Thymus (tissue), 11 donors: ENCODE measurements at regions not wholly inside any gene's neighbourhood (a gene's known extent, or its start where the extent isn't known, plus 50 kb on each side); places are given as distances from the start of the nearest gene placed in this dataset.
"Not testable (repeated sequence)": the region's sequence is repeated elsewhere in the genome, so short reads cannot be mapped to it uniquely, and the experiment has no call there.

ENCODE experiments used
- DNase-seq, 9 donors: peaks; one replicate each; pipeline ENCODE4 v3.0.0-alpha.2; 2013; ENCODE audit warnings: low spot score in 9 of 9, low read depth in 6 of 9, missing footprints in 1 of 9
- H3K27ac ChIP-seq, 2 donors: one replicate each; pipeline ENCODE4 v1.5.1; 2013; ENCODE audit warnings: control low read depth in 1 of 2, low read depth in 1 of 2, low read length in 1 of 2, mild to moderate bottlenecking in 1 of 2, moderate library complexity in 1 of 2
- H3K27me3 ChIP-seq, 2 donors: one replicate each; pipeline ENCODE4 v1.5.1; 2013; ENCODE audit warnings: low read length in 1 of 2; ENCODE audit not compliant: control insufficient read depth in 2 of 2, insufficient read depth in 1 of 2
- H3K36me3 ChIP-seq, 2 donors: one replicate each; pipeline ENCODE4 v1.5.1; 2013; ENCODE audit warnings: low read length in 1 of 2, mild to moderate bottlenecking in 1 of 2, moderate library complexity in 1 of 2; ENCODE audit not compliant: control insufficient read depth in 2 of 2, insufficient read depth in 2 of 2
- H3K4me1 ChIP-seq, 2 donors: one replicate each; pipeline ENCODE4 v1.5.1; 2013; ENCODE audit warnings: low read length in 2 of 2; ENCODE audit not compliant: control insufficient read depth in 2 of 2, insufficient read depth in 2 of 2
- H3K4me3 ChIP-seq, 2 donors: one replicate each; pipeline ENCODE4 v1.5.1; 2013; ENCODE audit warnings: low read length in 2 of 2, control low read depth in 1 of 2, mild to moderate bottlenecking in 1 of 2
- H3K9me3 ChIP-seq, 2 donors: one replicate each; pipeline ENCODE4 v1.5.1; 2013; ENCODE audit warnings: low read length in 1 of 2, mild to moderate bottlenecking in 1 of 2; ENCODE audit not compliant: control insufficient read depth in 2 of 2, insufficient read depth in 1 of 2
- WGBS: extraction: QIAGEN DNeasy Blood & Tissue Kit; methylation state at CpG from one replicate; pipeline ENCODE4 v1.1.7; 2013; 5-methylcytosine and 5-hydroxymethylcytosine counted together
- donor health status: healthy.

- no peaks in the 10 kb centered on the region for H3K36me3 ChIP-seq
- WGBS: 99% methylated on average over 3 of the region's 3 CpGs
- H3K27ac ChIP-seq: no peak overlapping the region
- no peak for DNase-seq
- H3K27me3 ChIP-seq: no peaks in the 10 kb centered on the region
- no peak overlapping the region for H3K4me3 ChIP-seq
- H3K9me3 ChIP-seq: peaks cover 0 to 4% of the 10 kb centered on the region in 2 donors
- H3K4me1 ChIP-seq: no peaks in the 10 kb centered on the region
Observed at GRCh38 chr2:234706086-234706485, 209.2 kb upstream of the ARL4C start.

- Histone ChIP-seq H3K4me1 (no peaks in the 10 kb centered on the region), H3K36me3 (no peaks in the 10 kb centered on the region), H3K27ac (no peak overlapping the region), H3K4me3 (no peak overlapping the region), H3K9me3 (peaks cover 0 to 4% of the 10 kb centered on the region in 2 donors), H3K27me3 (no peaks in the 10 kb centered on the region)
- DNase-seq: no peak
- WGBS: 99% methylated on average over 3 of the region's 3 CpGs
Observed at GRCh38 chr2:234705108-234705507, 208.2 kb upstream of the ARL4C start.

- peaks cover 0 to 4% of the 10 kb centered on the region in 2 donors for H3K9me3 ChIP-seq
- no peak overlapping the region for H3K27ac ChIP-seq
- no peaks in the 10 kb centered on the region for H3K27me3 ChIP-seq
- DNase-seq: no peak
- no peak overlapping the region for H3K4me3 ChIP-seq
- 93% methylated on average over 4 of the region's 4 CpGs for WGBS
- H3K4me1 ChIP-seq: no peaks in the 10 kb centered on the region
- H3K36me3 ChIP-seq: no peaks in the 10 kb centered on the region
Observed at GRCh38 chr2:234703258-234703657, 206.4 kb upstream of the ARL4C start.

- DNase-seq: no peak
- Histone ChIP-seq H3K4me1 (no peaks in the 10 kb centered on the region), H3K4me3 (no peak overlapping the region), H3K27ac (no peak overlapping the region), H3K36me3 (no peaks in the 10 kb centered on the region), H3K27me3 (no peaks in the 10 kb centered on the region), H3K9me3 (peaks cover 0 to 4% of the 10 kb centered on the region in 2 donors)
- 91% methylated on average over 12 of the region's 12 CpGs for WGBS
Observed at GRCh38 chr2:234702731-234703225, 205.9 kb upstream of the ARL4C start.

GRCh38 chr2:234701841-234702240, 205.0 kb upstream of the ARL4C start:
- H3K9me3 ChIP-seq: peaks cover 0 to 9% of the 10 kb centered on the region in 2 donors
- DNase-seq: no peak
- H3K4me3 ChIP-seq: no peak overlapping the region
- H3K36me3 ChIP-seq: no peaks in the 10 kb centered on the region
- WGBS: 89% methylated on average over 9 of the region's 9 CpGs
- no peaks in the 10 kb centered on the region for H3K27me3 ChIP-seq
- no peaks in the 10 kb centered on the region for H3K4me1 ChIP-seq
- H3K27ac ChIP-seq: no peak overlapping the region

DNA sequence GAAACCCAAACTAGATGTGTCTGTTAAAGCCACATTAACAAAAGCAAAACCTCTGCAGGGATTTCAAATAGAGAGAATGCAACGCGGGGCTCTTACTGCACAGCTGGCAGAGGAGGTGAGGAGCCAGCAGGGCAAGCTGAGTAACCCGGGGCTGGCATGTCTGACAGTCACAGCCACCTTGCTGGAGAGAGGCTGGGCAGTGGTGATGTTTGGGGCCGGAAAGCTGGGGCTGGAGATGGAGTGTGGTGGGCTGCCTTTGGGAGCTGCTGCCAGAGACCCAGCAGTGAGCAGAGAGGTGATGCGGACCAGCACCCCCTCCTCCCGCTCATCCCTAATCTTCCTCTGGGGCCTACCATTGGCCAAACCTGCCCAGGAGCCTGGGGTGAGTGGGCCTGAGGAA, 204.5 kb upstream of the ARL4C start:
- H3K9me3 ChIP-seq: peaks cover 0 to 11% of the 10 kb centered on the region in 2 donors
- H3K4me3 ChIP-seq: no peak overlapping the region
- H3K27ac ChIP-seq: no peak overlapping the region
- no peaks in the 10 kb centered on the region for H3K4me1 ChIP-seq
- no peaks in the 10 kb centered on the region for H3K27me3 ChIP-seq
- WGBS: 97% methylated on average over 6 of the region's 6 CpGs
- no peaks in the 10 kb centered on the region for H3K36me3 ChIP-seq
- DNase-seq: no peak

GRCh38 chr2:234699456-234699855, 202.6 kb upstream of the ARL4C start:
- DNase-seq: no peak
- Histone ChIP-seq H3K27ac (no peak overlapping the region), H3K4me3 (no peak overlapping the region), H3K9me3 (peaks cover 0 to 11% of the 10 kb centered on the region in 2 donors), H3K27me3 (no peaks in the 10 kb centered on the region), H3K4me1 (no peaks in the 10 kb centered on the region), H3K36me3 (no peaks in the 10 kb centered on the region)
- 98% methylated on average over 4 of the region's 4 CpGs for WGBS

- not testable (repeated sequence) for H3K4me1 ChIP-seq, H3K36me3 ChIP-seq, H3K27ac ChIP-seq, H3K27me3 ChIP-seq, DNase-seq, H3K4me3 ChIP-seq
- peaks cover 0 to 11% of the 10 kb centered on the region in 2 donors for H3K9me3 ChIP-seq
Observed at GRCh38 chr2:234697300-234697876, 200.5 kb upstream of the ARL4C start.

DNA sequence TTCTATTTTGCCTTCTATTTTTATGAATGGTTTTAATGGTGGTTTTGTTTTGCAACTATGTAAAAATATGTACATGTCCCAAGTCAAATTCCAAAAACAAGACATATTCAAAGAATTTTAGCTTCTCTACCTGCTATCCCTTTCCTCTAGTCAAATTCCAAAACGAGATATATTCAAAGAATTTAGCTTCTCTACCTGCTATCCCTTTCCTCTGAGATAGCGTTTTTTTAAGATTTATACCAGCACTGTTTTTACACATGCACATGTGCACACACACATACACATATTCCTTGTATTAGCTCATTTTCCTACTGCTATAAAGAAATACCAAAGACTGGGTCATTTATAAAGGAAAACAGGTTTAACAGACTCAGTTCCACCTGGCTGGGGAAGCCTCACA, 199.1 kb upstream of the ARL4C start:
- WGBS: 88% methylated on average over 2 of the region's 2 CpGs
- peaks cover 0 to 3% of the 10 kb centered on the region in 2 donors for H3K4me1 ChIP-seq
- no peaks in the 10 kb centered on the region for H3K27me3 ChIP-seq
- no peak overlapping the region for H3K27ac ChIP-seq
- no peaks in the 10 kb centered on the region for H3K36me3 ChIP-seq
- peaks cover 0 to 8% of the 10 kb centered on the region in 2 donors for H3K9me3 ChIP-seq
- H3K4me3 ChIP-seq: no peak overlapping the region
- DNase-seq: no peak
